ENCODE measurements at regions not wholly inside any gene's neighbourhood (a gene's known extent, or its start where the extent isn't known, plus 50 kb on each side); places are given as distances from the start of the nearest gene placed in this dataset.

DNA sequence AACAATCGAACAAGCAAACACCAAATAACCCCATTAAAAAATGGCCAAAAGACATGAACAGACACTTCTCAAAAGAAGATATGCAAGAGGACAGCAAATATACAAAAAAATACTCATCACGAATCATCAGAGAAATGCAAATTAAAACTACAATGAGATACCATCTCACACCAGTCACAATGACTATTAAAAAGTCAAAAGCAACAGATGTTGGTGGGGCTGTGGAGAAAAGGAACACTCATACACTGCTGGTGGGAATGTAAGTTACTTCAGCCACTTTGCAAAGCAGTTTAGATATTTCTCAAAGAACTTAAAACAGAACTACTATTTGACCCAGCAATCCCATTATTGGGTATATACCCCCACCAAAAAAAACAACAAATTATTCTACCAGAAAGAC lies 51.3 kb upstream of the FLI1 start:
- Mint-ChIP-seq H3K9me3 (peaks cover 8% of the 10 kb centered on the region; the same call in 1 of the 2 replicates), H3K27ac (no peak overlapping the region), H3K27me3 (ENCODE audit: insufficient read depth) (peaks cover 10% of the 10 kb centered on the region), H3K4me1 (ENCODE audit: low read depth) (no peaks in the 10 kb centered on the region), H3K36me3 (ENCODE audit: low read depth) (no peaks in the 10 kb centered on the region; the same call in 1 of the 2 replicates), H3K4me3 (no peak overlapping the region)
- TF ChIP-seq, protein P1, sequence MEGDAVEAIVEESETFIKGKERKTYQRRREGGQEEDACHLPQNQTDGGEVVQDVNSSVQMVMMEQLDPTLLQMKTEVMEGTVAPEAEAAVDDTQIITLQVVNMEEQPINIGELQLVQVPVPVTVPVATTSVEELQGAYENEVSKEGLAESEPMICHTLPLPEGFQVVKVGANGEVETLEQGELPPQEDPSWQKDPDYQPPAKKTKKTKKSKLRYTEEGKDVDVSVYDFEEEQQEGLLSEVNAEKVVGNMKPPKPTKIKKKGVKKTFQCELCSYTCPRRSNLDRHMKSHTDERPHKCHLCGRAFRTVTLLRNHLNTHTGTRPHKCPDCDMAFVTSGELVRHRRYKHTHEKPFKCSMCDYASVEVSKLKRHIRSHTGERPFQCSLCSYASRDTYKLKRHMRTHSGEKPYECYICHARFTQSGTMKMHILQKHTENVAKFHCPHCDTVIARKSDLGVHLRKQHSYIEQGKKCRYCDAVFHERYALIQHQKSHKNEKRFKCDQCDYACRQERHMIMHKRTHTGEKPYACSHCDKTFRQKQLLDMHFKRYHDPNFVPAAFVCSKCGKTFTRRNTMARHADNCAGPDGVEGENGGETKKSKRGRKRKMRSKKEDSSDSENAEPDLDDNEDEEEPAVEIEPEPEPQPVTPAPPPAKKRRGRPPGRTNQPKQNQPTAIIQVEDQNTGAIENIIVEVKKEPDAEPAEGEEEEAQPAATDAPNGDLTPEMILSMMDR (IDR thresholded peaks at IDR 0.05): no peak
- no peak for DNase-seq

GRCh38 chr11:128643661-128644317 lies 50.1 kb upstream of the FLI1 start:
- peaks cover 8% of the 10 kb centered on the region; the same call in 1 of the 2 replicates for H3K9me3 Mint-ChIP-seq
- H3K27me3 Mint-ChIP-seq (ENCODE audit: insufficient read depth): peaks cover 10% of the 10 kb centered on the region
- no peak overlapping the region for H3K27ac Mint-ChIP-seq
- H3K4me3 Mint-ChIP-seq: no peak overlapping the region
- TF ChIP-seq, protein P1 (IDR thresholded peaks at IDR 0.05): 0 out of 2 replicates have a peak, but pooled peaks have one; percentile 12
- DNase-seq: no peak
- H3K36me3 Mint-ChIP-seq (ENCODE audit: low read depth): no peaks in the 10 kb centered on the region; the same call in 1 of the 2 replicates
- H3K4me1 Mint-ChIP-seq (ENCODE audit: low read depth): no peaks in the 10 kb centered on the region
